IPS-NIHi7 (cell line): ENCODE measurements at regions not wholly inside any gene's neighbourhood (a gene's known extent, or its start where the extent isn't known, plus 50 kb on each side); places are given as distances from the start of the nearest gene placed in this dataset.
A peak's percentile ranks its signal among the peaks of the same experiment; 100 is the strongest.
"Not testable (repeated sequence)": the region's sequence is repeated elsewhere in the genome, so short reads cannot be mapped to it uniquely, and the experiment has no call there.

ENCODE experiments used
- DNase-seq: peaks from one replicate; pipeline ENCODE4 v3.0.0; 2012; ENCODE audit warnings: mixed read lengths; ENCODE audit errors: extremely low spot score

GRCh38 chr3:125822175-125822574, 146.8 kb upstream of the ROPN1B start:
- not testable (repeated sequence) for DNase-seq

GRCh38 chr3:125831005-125831750, 137.8 kb upstream of the ROPN1B start:
- DNase-seq: not testable (repeated sequence)

- DNase-seq: not testable (repeated sequence)
Measured at GRCh38 chr3:125835562-125835961, 133.4 kb upstream of the ROPN1B start.

GRCh38 chr3:125836011-125836551, 132.9 kb upstream of the ROPN1B start:
- DNase-seq: peak; percentile 11

- not testable (repeated sequence) for DNase-seq
Measured at GRCh38 chr3:125836786-125837185, 132.2 kb upstream of the ROPN1B start.

- not testable (repeated sequence) for DNase-seq
Measured at GRCh38 chr3:125838857-125839256, 130.1 kb upstream of the ROPN1B start.

- DNase-seq: not testable (repeated sequence)
Measured at GRCh38 chr3:125840465-125840864, 128.5 kb upstream of the ROPN1B start.

GRCh38 chr3:125847966-125848365, 121.0 kb upstream of the ROPN1B start:
- not testable (repeated sequence) for DNase-seq

GRCh38 chr3:125855006-125855405, 114.0 kb upstream of the ROPN1B start:
- DNase-seq: not testable (repeated sequence)

GRCh38 chr3:125860547-125860946, 108.4 kb upstream of the ROPN1B start:
- DNase-seq: not testable (repeated sequence)

GRCh38 chr3:125862841-125863254, 106.1 kb upstream of the ROPN1B start:
- peak; percentile 19 for DNase-seq

GRCh38 chr3:125864532-125864931, 104.4 kb upstream of the ROPN1B start:
- not testable (repeated sequence) for DNase-seq

GRCh38 chr3:125886006-125886405, 83.0 kb upstream of the ROPN1B start:
- not testable (repeated sequence) for DNase-seq

GRCh38 chr3:125899181-125899580, 69.8 kb upstream of the ROPN1B start:
- DNase-seq: not testable (repeated sequence)

GRCh38 chr3:125901473-125901872, 67.5 kb upstream of the ROPN1B start:
- DNase-seq: not testable (repeated sequence)

GRCh38 chr3:125903780-125904455, 65.1 kb upstream of the ROPN1B start:
- DNase-seq: not testable (repeated sequence)

GRCh38 chr3:125907279-125907678, 61.7 kb upstream of the ROPN1B start:
- not testable (repeated sequence) for DNase-seq

- not testable (repeated sequence) for DNase-seq
Measured at GRCh38 chr3:125910851-125911250, 58.1 kb upstream of the ROPN1B start.

GRCh38 chr3:125914608-125915436, 54.2 kb upstream of the ROPN1B start:
- not testable (repeated sequence) for DNase-seq

- DNase-seq: not testable (repeated sequence)
Measured at GRCh38 chr3:125915437-125915787, 53.6 kb upstream of the ROPN1B start.

GRCh38 chr3:125915792-125916375, 53.1 kb upstream of the ROPN1B start:
- peak; percentile 77 for DNase-seq
